ENCODE measurements at regions not wholly inside any gene's neighbourhood (a gene's known extent, or its start where the extent isn't known, plus 50 kb on each side); places are given as distances from the start of the nearest gene placed in this dataset.

GRCh38 chr17:33529816-33530215 lies 236.7 kb upstream of the ASIC2 start:
- no peak overlapping the region for H3K27ac ChIP-seq (ENCODE audit: low read depth in 1 of 2, low read length in 2 of 2)
- Mint-ChIP-seq H3K9me3 (peaks cover 0 to 14% (median 10%) of the 10 kb centered on the region in 7 donors), H3K27me3 (ENCODE audit: low read depth in 3 of 3) (peaks cover 2 to 6% (median 5%) of the 10 kb centered on the region in 3 donors), H3K36me3 (no peaks in the 10 kb centered on the region), H3K4me3 (no peak overlapping the region), H3K27ac (no peak overlapping the region), H3K4me1 (no peaks in the 10 kb centered on the region)
- H3K79me2 ChIP-seq (ENCODE audit: insufficient read depth, low read length), result no peaks in the 10 kb centered on the region
- no peak overlapping the region for H3K9ac ChIP-seq (ENCODE audit: insufficient read depth, low read length, poor library complexity, severe bottlenecking)
- H3K27me3 ChIP-seq (ENCODE audit: control insufficient read depth in 2 of 2, insufficient read depth in 2 of 2, low read length in 2 of 2), result no peaks in the 10 kb centered on the region
- intact Hi-C loops (cut with micrococcal nuclease), result no loop called here
- no peaks in the 10 kb centered on the region for H3K36me3 ChIP-seq (replicated peaks in 1 of 2; ENCODE audit: control insufficient read depth in 1 of 2, insufficient read depth in 2 of 2, low read length in 2 of 2)
- DNase-seq, result no peak
- WGBS (ENCODE audit: insufficient coverage), result 90% methylated on average over 9 of the region's 9 CpGs
- no peak overlapping the region for H2AFZ ChIP-seq (ENCODE audit: insufficient read depth, low read depth, low read length, poor library complexity, severe bottlenecking)
- H3K4me3 ChIP-seq (replicated peaks in 1 of 3; ENCODE audit: low read depth in 2 of 3, low read length in 3 of 3), result no peak overlapping the region
- H3K4me2 ChIP-seq (replicated peaks; ENCODE audit: extremely low read depth, low read length, poor library complexity, severe bottlenecking), result no peak overlapping the region
- peaks cover 8 to 9% of the 10 kb centered on the region in 2 donors for H3K9me3 ChIP-seq (replicated peaks in 1 of 2; ENCODE audit: control insufficient read depth in 1 of 2, insufficient read depth in 1 of 2, low read length in 2 of 2)
- H4K20me1 ChIP-seq (ENCODE audit: insufficient read depth, low read length), result no peaks in the 10 kb centered on the region
- TF ChIP-seq CTCF (IDR thresholded peaks at IDR 0.05), result no peak
- no peaks in the 10 kb centered on the region for H3K4me1 ChIP-seq (ENCODE audit: control insufficient read depth in 1 of 2, insufficient read depth in 2 of 2, low read length in 2 of 2)

GRCh38 chr17:33531311-33531710 lies 238.2 kb upstream of the ASIC2 start:
- DNase-seq, result no peak
- no peaks in the 10 kb centered on the region for H3K36me3 ChIP-seq (replicated peaks in 1 of 2; ENCODE audit: control insufficient read depth in 1 of 2, insufficient read depth in 2 of 2, low read length in 2 of 2)
- no peak overlapping the region for H3K4me2 ChIP-seq (replicated peaks; ENCODE audit: extremely low read depth, low read length, poor library complexity, severe bottlenecking)
- intact Hi-C loops (cut with micrococcal nuclease), result no loop called here
- Mint-ChIP-seq H3K36me3 (no peaks in the 10 kb centered on the region), H3K27ac (no peak overlapping the region), H3K4me3 (no peak overlapping the region), H3K4me1 (no peaks in the 10 kb centered on the region), H3K9me3 (peaks cover 0 to 14% (median 10%) of the 10 kb centered on the region in 7 donors), H3K27me3 (ENCODE audit: low read depth in 3 of 3) (peaks cover 0 to 5% (median 2%) of the 10 kb centered on the region in 3 donors)
- H3K9me3 ChIP-seq (replicated peaks in 1 of 2; ENCODE audit: control insufficient read depth in 1 of 2, insufficient read depth in 1 of 2, low read length in 2 of 2), result peaks cover 8 to 9% of the 10 kb centered on the region in 2 donors
- no peaks in the 10 kb centered on the region for H3K27me3 ChIP-seq (ENCODE audit: control insufficient read depth in 2 of 2, insufficient read depth in 2 of 2, low read length in 2 of 2)
- H2AFZ ChIP-seq (ENCODE audit: insufficient read depth, low read depth, low read length, poor library complexity, severe bottlenecking), result no peak overlapping the region
- H4K20me1 ChIP-seq (ENCODE audit: insufficient read depth, low read length), result no peaks in the 10 kb centered on the region
- WGBS (ENCODE audit: insufficient coverage), result 82% methylated on average over 5 of the region's 6 CpGs
- no peak overlapping the region for H3K4me3 ChIP-seq (replicated peaks in 1 of 3; ENCODE audit: low read depth in 2 of 3, low read length in 3 of 3)
- TF ChIP-seq CTCF (IDR thresholded peaks at IDR 0.05), result no peak
- no peaks in the 10 kb centered on the region for H3K4me1 ChIP-seq (ENCODE audit: control insufficient read depth in 1 of 2, insufficient read depth in 2 of 2, low read length in 2 of 2)
- H3K27ac ChIP-seq (ENCODE audit: low read depth in 1 of 2, low read length in 2 of 2), result no peak overlapping the region
- H3K9ac ChIP-seq (ENCODE audit: insufficient read depth, low read length, poor library complexity, severe bottlenecking), result no peak overlapping the region
- no peaks in the 10 kb centered on the region for H3K79me2 ChIP-seq (ENCODE audit: insufficient read depth, low read length)

Data from CD14-positive monocyte (primary cell).